ENCODE measurements at regions not wholly inside any gene's neighbourhood (a gene's known extent, or its start where the extent isn't known, plus 50 kb on each side); places are given as distances from the start of the nearest gene placed in this dataset.

DNA sequence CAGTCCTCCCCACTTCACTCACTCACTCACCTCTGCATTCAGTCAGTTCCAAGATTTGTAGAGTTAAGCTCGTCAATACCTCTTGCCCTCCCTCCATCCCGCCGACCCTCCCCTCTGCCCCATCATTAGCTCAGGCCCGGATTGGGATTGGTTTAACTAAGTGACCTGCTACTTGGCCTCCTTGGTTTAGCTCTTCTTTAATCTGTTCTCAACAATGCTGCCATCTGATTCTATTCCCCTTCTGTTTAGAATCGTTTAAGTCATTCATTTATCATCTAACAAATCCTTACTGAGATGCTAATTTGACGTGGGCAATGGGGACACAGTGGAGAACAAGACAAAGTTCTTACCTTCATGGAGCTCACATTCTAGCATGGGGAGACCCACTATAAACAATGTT lies 204.6 kb downstream of the MTX2 start:
- TF ChIP-seq YY1 (IDR thresholded peaks at IDR 0.05; ENCODE audit: low read depth) (no peak), ZBTB7A (IDR thresholded peaks at IDR 0.05; ENCODE audit: low read depth) (no peak), CREB1 (IDR thresholded peaks at IDR 0.05; ENCODE audit: low read depth) (no peak), EGR1 (IDR thresholded peaks at IDR 0.05) (no peak), EP300 (IDR thresholded peaks at IDR 0.05; ENCODE audit: borderline replicate concordance) (no peak), TEAD4 (IDR thresholded peaks at IDR 0.05) (no peak), TAF1 (IDR thresholded peaks at IDR 0.05; ENCODE audit: low read depth) (no peak), TCF12 (IDR thresholded peaks at IDR 0.05; ENCODE audit: low read depth) (no peak), FOXM1 (IDR thresholded peaks at IDR 0.05; ENCODE audit: borderline replicate concordance, low read depth) (no peak), NFIC (IDR thresholded peaks at IDR 0.05) (no peak), RAD21 (IDR thresholded peaks at IDR 0.05; ENCODE audit: low read depth) (no peak)
- TF ChIP-seq, protein P1, sequence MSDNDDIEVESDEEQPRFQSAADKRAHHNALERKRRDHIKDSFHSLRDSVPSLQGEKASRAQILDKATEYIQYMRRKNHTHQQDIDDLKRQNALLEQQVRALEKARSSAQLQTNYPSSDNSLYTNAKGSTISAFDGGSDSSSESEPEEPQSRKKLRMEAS (IDR thresholded peaks at IDR 0.05): no peak
- TF ChIP-seq, protein P2, sequence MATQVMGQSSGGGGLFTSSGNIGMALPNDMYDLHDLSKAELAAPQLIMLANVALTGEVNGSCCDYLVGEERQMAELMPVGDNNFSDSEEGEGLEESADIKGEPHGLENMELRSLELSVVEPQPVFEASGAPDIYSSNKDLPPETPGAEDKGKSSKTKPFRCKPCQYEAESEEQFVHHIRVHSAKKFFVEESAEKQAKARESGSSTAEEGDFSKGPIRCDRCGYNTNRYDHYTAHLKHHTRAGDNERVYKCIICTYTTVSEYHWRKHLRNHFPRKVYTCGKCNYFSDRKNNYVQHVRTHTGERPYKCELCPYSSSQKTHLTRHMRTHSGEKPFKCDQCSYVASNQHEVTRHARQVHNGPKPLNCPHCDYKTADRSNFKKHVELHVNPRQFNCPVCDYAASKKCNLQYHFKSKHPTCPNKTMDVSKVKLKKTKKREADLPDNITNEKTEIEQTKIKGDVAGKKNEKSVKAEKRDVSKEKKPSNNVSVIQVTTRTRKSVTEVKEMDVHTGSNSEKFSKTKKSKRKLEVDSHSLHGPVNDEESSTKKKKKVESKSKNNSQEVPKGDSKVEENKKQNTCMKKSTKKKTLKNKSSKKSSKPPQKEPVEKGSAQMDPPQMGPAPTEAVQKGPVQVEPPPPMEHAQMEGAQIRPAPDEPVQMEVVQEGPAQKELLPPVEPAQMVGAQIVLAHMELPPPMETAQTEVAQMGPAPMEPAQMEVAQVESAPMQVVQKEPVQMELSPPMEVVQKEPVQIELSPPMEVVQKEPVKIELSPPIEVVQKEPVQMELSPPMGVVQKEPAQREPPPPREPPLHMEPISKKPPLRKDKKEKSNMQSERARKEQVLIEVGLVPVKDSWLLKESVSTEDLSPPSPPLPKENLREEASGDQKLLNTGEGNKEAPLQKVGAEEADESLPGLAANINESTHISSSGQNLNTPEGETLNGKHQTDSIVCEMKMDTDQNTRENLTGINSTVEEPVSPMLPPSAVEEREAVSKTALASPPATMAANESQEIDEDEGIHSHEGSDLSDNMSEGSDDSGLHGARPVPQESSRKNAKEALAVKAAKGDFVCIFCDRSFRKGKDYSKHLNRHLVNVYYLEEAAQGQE (IDR thresholded peaks at IDR 0.05; ENCODE audit: low read depth): no peak
- TF ChIP-seq, protein P3, sequence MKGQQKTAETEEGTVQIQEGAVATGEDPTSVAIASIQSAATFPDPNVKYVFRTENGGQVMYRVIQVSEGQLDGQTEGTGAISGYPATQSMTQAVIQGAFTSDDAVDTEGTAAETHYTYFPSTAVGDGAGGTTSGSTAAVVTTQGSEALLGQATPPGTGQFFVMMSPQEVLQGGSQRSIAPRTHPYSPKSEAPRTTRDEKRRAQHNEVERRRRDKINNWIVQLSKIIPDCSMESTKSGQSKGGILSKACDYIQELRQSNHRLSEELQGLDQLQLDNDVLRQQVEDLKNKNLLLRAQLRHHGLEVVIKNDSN (IDR thresholded peaks at IDR 0.05): no peak

DNA sequence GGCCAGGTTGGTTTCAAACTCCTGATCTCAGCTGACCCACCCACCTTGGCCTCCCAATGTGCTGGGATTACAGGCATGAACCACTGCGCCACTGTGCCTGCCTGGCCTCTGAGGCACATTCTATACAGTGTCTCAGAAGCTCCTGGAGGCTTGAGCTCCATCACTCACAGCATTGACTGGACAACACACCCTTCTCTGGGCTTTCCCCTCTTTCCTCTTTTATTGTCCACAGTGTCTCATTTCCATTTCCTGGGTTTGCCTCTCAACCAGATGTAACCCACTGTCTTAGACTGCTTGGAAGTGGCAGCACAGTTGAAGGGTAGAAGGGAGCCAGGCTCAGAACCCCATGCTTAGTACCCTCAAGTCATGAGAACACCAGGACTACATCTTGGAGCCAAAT lies 208.1 kb downstream of the MTX2 start:
- TF ChIP-seq FOXM1 (IDR thresholded peaks at IDR 0.05; ENCODE audit: borderline replicate concordance, low read depth): no peak
- TF ChIP-seq, protein P3 (IDR thresholded peaks at IDR 0.05): no peak
- TF ChIP-seq RAD21 (IDR thresholded peaks at IDR 0.05; ENCODE audit: low read depth): no peak
- TF ChIP-seq, protein P2 (IDR thresholded peaks at IDR 0.05; ENCODE audit: low read depth): no peak
- TF ChIP-seq CREB1 (IDR thresholded peaks at IDR 0.05; ENCODE audit: low read depth): no peak
- no peak for TF ChIP-seq TCF12 (IDR thresholded peaks at IDR 0.05; ENCODE audit: low read depth)
- TF ChIP-seq, protein P1 (IDR thresholded peaks at IDR 0.05): no peak
- TF ChIP-seq ZBTB7A (IDR thresholded peaks at IDR 0.05; ENCODE audit: low read depth): no peak
- TF ChIP-seq TAF1 (IDR thresholded peaks at IDR 0.05; ENCODE audit: low read depth): no peak
- no peak for TF ChIP-seq YY1 (IDR thresholded peaks at IDR 0.05; ENCODE audit: low read depth)
- TF ChIP-seq CEBPB (IDR thresholded peaks at IDR 0.05): no peak
- TF ChIP-seq TEAD4 (IDR thresholded peaks at IDR 0.05): no peak
- no peak for TF ChIP-seq EGR1 (IDR thresholded peaks at IDR 0.05)
- no peak for TF ChIP-seq NFIC (IDR thresholded peaks at IDR 0.05)
- no peak for TF ChIP-seq EP300 (IDR thresholded peaks at IDR 0.05; ENCODE audit: borderline replicate concordance)

DNA sequence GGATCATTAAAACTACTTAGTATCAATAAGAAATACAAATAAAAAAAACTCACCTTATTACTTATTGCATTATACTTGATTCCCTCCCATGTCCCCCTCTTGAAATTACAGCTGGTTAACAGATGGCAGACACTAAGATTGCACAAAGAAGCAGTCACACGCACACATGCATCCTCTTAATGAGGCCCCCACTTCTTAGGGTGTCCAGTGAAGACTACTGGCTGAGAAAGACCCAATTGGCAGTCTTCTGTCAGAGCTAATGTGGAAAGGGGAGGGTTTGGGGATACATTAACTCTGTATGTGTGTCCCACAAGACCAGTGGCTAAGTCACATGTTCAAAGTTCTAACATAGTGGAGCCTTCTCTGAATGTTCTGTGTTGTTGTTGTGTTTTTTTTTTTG lies 210.7 kb downstream of the MTX2 start:
- TF ChIP-seq, protein P2 (IDR thresholded peaks at IDR 0.05; ENCODE audit: low read depth): no peak
- TF ChIP-seq YY1 (IDR thresholded peaks at IDR 0.05; ENCODE audit: low read depth) (no peak), TEAD4 (IDR thresholded peaks at IDR 0.05) (no peak), FOXM1 (IDR thresholded peaks at IDR 0.05; ENCODE audit: borderline replicate concordance, low read depth) (no peak), ZBTB7A (IDR thresholded peaks at IDR 0.05; ENCODE audit: low read depth) (no peak), TAF1 (IDR thresholded peaks at IDR 0.05; ENCODE audit: low read depth) (no peak), TCF12 (IDR thresholded peaks at IDR 0.05; ENCODE audit: low read depth) (no peak), NFIC (IDR thresholded peaks at IDR 0.05) (no peak), EGR1 (IDR thresholded peaks at IDR 0.05) (no peak), RAD21 (IDR thresholded peaks at IDR 0.05; ENCODE audit: low read depth) (no peak), CEBPB (IDR thresholded peaks at IDR 0.05) (no peak), CREB1 (IDR thresholded peaks at IDR 0.05; ENCODE audit: low read depth) (no peak), EP300 (IDR thresholded peaks at IDR 0.05; ENCODE audit: borderline replicate concordance) (no peak)
- TF ChIP-seq, protein P1 (IDR thresholded peaks at IDR 0.05): no peak
- TF ChIP-seq, protein P3 (IDR thresholded peaks at IDR 0.05): no peak
